Liver (tissue), 8 donors: ENCODE measurements at regions not wholly inside any gene's neighbourhood (a gene's known extent, or its start where the extent isn't known, plus 50 kb on each side); places are given as distances from the start of the nearest gene placed in this dataset.

Experiments used
- DNase-seq: peaks from one replicate; pipeline ENCODE4 v3.0.0-alpha.2; 2017; ENCODE audit warnings: low spot score
- H3K27ac ChIP-seq, 2 donors: one replicate each; pipeline ENCODE4 v1.7.0; 2013; ENCODE audit warnings: inconsistent platforms in 2 of 2, low read length in 2 of 2, control low read depth in 1 of 2, low read depth in 1 of 2, mild to moderate bottlenecking in 1 of 2
- H3K27me3 ChIP-seq, 4 donors: one replicate each; pipeline versions ENCODE4 v1.6.1 to v1.7.0; 2013; ENCODE audit warnings: low read length in 3 of 4, inconsistent platforms in 1 of 4, mild to moderate bottlenecking in 1 of 4, moderate library complexity in 1 of 4; ENCODE audit not compliant: control insufficient read depth in 4 of 4, insufficient read depth in 4 of 4
- H3K36me3 ChIP-seq, 4 donors: one replicate each; pipeline versions ENCODE4 v1.6.1 to v1.7.0; 2013; ENCODE audit warnings: low read length in 3 of 4, mild to moderate bottlenecking in 3 of 4, low read depth in 1 of 4, moderate library complexity in 1 of 4; ENCODE audit not compliant: control insufficient read depth in 4 of 4, insufficient read depth in 3 of 4
- H3K4me1 ChIP-seq, 4 donors: one replicate each; pipeline versions ENCODE4 v1.6.1 to v1.7.0; 2013; ENCODE audit warnings: low read length in 3 of 4, mild to moderate bottlenecking in 3 of 4, moderate library complexity in 1 of 4; ENCODE audit not compliant: control insufficient read depth in 4 of 4, insufficient read depth in 4 of 4
- H3K4me3 ChIP-seq, 3 donors: one replicate each; pipeline versions ENCODE4 v1.6.1 to v1.7.0; 2013; ENCODE audit warnings: low read length in 3 of 3, control low read depth in 1 of 3, low read depth in 1 of 3, mild to moderate bottlenecking in 1 of 3
- H3K9ac ChIP-seq, 2 donors: one replicate each; pipeline ENCODE4 v1.7.0; 2013; ENCODE audit warnings: low read length in 2 of 2, mild to moderate bottlenecking in 2 of 2, moderate library complexity in 2 of 2, control low read depth in 1 of 2, low read depth in 1 of 2
- H3K9me3 ChIP-seq, 4 donors: one replicate each; pipeline versions ENCODE4 v1.6.1 to v1.7.0; 2013; ENCODE audit warnings: low read length in 3 of 4; ENCODE audit not compliant: control insufficient read depth in 4 of 4
- EGR1 ChIP-seq, 2 donors: IDR thresholded peaks; 2 replicates each; pipeline ENCODE4 v1.6.1; 2016 to 2018; ENCODE audit warnings: antibody characterized with exemption in 2 of 2, low read depth in 2 of 2
- FOXA1 ChIP-seq: IDR thresholded peaks from 2 replicates; pipeline ENCODE4 v1.6.1; 2016; ENCODE audit warnings: antibody characterized with exemption
- FOXA2 ChIP-seq: IDR thresholded peaks from 2 replicates; pipeline ENCODE4 v1.6.1; 2016; ENCODE audit warnings: antibody characterized with exemption
- GABPA ChIP-seq, 2 donors: IDR thresholded peaks in 1 of 2; conservative IDR thresholded peaks in 1 of 2; 2 replicates each; pipeline ENCODE4 v1.6.1; 2016; ENCODE audit warnings: antibody characterized with exemption in 2 of 2, mild to moderate bottlenecking in 1 of 2, moderate library complexity in 1 of 2
- HNF4A ChIP-seq, 2 donors: conservative IDR thresholded peaks; 2 replicates each; pipeline ENCODE4 v1.6.1; 2016; ENCODE audit warnings: antibody characterized with exemption in 2 of 2, mild to moderate bottlenecking in 2 of 2
- HNF4G ChIP-seq: IDR thresholded peaks from 2 replicates; pipeline ENCODE4 v1.6.1; 2016; ENCODE audit warnings: antibody characterized with exemption
- JUND ChIP-seq, 2 donors: IDR thresholded peaks; 2 replicates each; pipeline ENCODE4 v1.6.1; 2016; ENCODE audit warnings: antibody characterized with exemption in 2 of 2
- NR2F2 ChIP-seq: IDR thresholded peaks from 2 replicates; pipeline ENCODE4 v1.6.1; 2016; ENCODE audit warnings: antibody characterized with exemption
- RAD21 ChIP-seq, 2 donors: IDR thresholded peaks; 2 replicates each; pipeline ENCODE4 v1.6.1; 2016; ENCODE audit warnings: antibody characterized with exemption in 2 of 2, mild to moderate bottlenecking in 2 of 2
- RXRA ChIP-seq, 2 donors: IDR thresholded peaks; 2 replicates each; pipeline ENCODE4 v1.6.1; 2017 to 2018; ENCODE audit warnings: antibody characterized with exemption in 2 of 2, mild to moderate bottlenecking in 1 of 2
- SP1 ChIP-seq: IDR thresholded peaks from 2 replicates; pipeline ENCODE4 v1.6.1; 2018; ENCODE audit warnings: antibody characterized with exemption, mild to moderate bottlenecking
- TAF1 ChIP-seq: conservative IDR thresholded peaks from 2 replicates; pipeline ENCODE4 v1.6.1; 2016; ENCODE audit warnings: antibody characterized with exemption, mild to moderate bottlenecking
- YY1 ChIP-seq: IDR thresholded peaks from 2 replicates; pipeline ENCODE4 v1.6.1; 2016; ENCODE audit warnings: antibody characterized with exemption, mild to moderate bottlenecking
- WGBS: extraction: QIAGEN DNeasy Blood & Tissue Kit; methylation state at CpG from one replicate; pipeline ENCODE4 v1.1.7; 2013; 5-methylcytosine and 5-hydroxymethylcytosine counted together
- TF ChIP-seq, protein P1 (sequence below): IDR thresholded peaks from 2 replicates; pipeline ENCODE4 v1.6.1; 2016; ENCODE audit warnings: antibody characterized with exemption
- TF ChIP-seq, protein P2 (sequence below): IDR thresholded peaks from 2 replicates; pipeline ENCODE4 v1.6.1; 2016; ENCODE audit warnings: antibody characterized with exemption
- TF ChIP-seq, protein P3 (sequence below): IDR thresholded peaks from 2 replicates; pipeline ENCODE4 v1.6.1; 2016; ENCODE audit warnings: antibody characterized with exemption
- TF ChIP-seq, protein P4 (sequence below): fragments of 150-350 bp; IDR thresholded peaks from 2 replicates; pipeline ENCODE4 v1.5.1; 2017; ENCODE audit warnings: improper control_type of control experiment, low read depth, low read length; ENCODE audit not compliant: missing input control
- TF ChIP-seq, protein P5 (sequence below): IDR thresholded peaks from 2 replicates; pipeline ENCODE4 v1.6.1; 2016; ENCODE audit warnings: antibody characterized with exemption, mild to moderate bottlenecking
- donor health status: healthy.
- donor health status: healthy.
- donor health status: healthy.
- donor health status: healthy.
- donor health status: healthy.

DNA sequence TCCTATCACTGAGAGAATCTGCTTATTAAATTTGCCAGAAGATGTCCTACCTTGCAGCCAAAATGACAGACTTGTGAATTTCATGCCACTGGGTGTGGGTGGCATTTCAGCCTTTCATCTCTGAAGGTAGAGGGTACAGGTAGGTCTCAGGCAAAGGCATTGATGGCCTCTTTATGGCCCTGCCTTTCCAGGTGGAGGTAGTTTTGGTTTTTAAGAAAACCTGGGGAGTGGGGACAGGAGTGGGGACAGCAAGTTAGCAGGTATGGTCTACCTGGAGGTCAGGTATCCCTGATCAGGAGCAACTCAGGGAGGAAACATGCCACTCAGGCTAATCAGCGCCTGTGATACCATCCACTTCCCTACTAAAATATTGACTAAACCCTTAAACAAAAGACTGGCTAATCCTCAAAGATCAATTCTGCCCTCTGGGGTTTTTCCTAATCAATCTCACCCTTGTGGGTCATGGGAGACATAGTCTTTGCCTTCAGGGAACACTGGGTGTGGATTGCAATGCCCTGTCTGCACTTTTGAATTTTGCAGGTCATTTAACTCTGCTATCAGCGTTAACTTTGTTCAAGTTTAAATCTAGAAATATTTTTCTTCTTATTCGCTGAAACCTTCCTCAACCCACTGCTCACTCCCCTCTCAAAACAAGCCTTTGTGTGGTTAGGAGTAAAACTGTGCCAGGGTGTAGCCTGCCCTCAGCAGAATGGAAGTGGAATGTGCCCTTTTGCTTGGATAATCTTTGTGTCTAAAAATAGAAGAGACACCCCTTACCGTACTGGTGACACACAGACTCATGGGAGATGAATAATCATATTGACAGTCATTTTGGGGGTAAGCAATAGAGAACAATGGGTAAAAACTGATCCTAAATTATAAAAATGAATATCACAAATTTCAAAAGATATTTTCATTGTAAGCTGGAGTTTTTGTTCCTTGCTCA lies 233.7 kb downstream of the COG6 start:
- Histone ChIP-seq H3K27ac (no peak overlapping the region), H3K4me3 (no peak overlapping the region), H3K9me3 (peaks cover 0 to 4% (median 0%) of the 10 kb centered on the region in 4 donors), H3K9ac (no peak overlapping the region), H3K4me1 (no peaks in the 10 kb centered on the region), H3K36me3 (no peaks in the 10 kb centered on the region), H3K27me3 (no peaks in the 10 kb centered on the region)
- TF ChIP-seq RAD21 (IDR thresholded peaks at IDR 0.05) (no peak), NR2F2 (no peak), YY1 (no peak), JUND (IDR thresholded peaks at IDR 0.05) (no peak), EGR1 (IDR thresholded peaks at IDR 0.05; ENCODE audit: low read depth in 2 of 2) (no peak), SP1 (no peak), TAF1 (no peak), FOXA2 (no peak), HNF4G (no peak), RXRA (IDR thresholded peaks at IDR 0.05) (no peak), FOXA1 (no peak), GABPA (IDR thresholded peaks at IDR 0.05 in 1 of 2, conservative IDR thresholded peaks at IDR 0.05 in 1 of 2) (no peak), HNF4A (conservative IDR thresholded peaks at IDR 0.05) (no peak)
- TF ChIP-seq, protein P1, sequence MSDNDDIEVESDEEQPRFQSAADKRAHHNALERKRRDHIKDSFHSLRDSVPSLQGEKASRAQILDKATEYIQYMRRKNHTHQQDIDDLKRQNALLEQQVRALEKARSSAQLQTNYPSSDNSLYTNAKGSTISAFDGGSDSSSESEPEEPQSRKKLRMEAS = no peak
- TF ChIP-seq, protein P2, sequence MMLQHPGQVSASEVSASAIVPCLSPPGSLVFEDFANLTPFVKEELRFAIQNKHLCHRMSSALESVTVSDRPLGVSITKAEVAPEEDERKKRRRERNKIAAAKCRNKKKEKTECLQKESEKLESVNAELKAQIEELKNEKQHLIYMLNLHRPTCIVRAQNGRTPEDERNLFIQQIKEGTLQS = no peak
- TF ChIP-seq, protein P3, sequence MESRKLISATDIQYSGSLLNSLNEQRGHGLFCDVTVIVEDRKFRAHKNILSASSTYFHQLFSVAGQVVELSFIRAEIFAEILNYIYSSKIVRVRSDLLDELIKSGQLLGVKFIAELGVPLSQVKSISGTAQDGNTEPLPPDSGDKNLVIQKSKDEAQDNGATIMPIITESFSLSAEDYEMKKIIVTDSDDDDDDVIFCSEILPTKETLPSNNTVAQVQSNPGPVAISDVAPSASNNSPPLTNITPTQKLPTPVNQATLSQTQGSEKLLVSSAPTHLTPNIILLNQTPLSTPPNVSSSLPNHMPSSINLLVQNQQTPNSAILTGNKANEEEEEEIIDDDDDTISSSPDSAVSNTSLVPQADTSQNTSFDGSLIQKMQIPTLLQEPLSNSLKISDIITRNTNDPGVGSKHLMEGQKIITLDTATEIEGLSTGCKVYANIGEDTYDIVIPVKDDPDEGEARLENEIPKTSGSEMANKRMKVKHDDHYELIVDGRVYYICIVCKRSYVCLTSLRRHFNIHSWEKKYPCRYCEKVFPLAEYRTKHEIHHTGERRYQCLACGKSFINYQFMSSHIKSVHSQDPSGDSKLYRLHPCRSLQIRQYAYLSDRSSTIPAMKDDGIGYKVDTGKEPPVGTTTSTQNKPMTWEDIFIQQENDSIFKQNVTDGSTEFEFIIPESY = no peak
- TF ChIP-seq, protein P4, sequence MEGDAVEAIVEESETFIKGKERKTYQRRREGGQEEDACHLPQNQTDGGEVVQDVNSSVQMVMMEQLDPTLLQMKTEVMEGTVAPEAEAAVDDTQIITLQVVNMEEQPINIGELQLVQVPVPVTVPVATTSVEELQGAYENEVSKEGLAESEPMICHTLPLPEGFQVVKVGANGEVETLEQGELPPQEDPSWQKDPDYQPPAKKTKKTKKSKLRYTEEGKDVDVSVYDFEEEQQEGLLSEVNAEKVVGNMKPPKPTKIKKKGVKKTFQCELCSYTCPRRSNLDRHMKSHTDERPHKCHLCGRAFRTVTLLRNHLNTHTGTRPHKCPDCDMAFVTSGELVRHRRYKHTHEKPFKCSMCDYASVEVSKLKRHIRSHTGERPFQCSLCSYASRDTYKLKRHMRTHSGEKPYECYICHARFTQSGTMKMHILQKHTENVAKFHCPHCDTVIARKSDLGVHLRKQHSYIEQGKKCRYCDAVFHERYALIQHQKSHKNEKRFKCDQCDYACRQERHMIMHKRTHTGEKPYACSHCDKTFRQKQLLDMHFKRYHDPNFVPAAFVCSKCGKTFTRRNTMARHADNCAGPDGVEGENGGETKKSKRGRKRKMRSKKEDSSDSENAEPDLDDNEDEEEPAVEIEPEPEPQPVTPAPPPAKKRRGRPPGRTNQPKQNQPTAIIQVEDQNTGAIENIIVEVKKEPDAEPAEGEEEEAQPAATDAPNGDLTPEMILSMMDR = no peak
- TF ChIP-seq, protein P5, sequence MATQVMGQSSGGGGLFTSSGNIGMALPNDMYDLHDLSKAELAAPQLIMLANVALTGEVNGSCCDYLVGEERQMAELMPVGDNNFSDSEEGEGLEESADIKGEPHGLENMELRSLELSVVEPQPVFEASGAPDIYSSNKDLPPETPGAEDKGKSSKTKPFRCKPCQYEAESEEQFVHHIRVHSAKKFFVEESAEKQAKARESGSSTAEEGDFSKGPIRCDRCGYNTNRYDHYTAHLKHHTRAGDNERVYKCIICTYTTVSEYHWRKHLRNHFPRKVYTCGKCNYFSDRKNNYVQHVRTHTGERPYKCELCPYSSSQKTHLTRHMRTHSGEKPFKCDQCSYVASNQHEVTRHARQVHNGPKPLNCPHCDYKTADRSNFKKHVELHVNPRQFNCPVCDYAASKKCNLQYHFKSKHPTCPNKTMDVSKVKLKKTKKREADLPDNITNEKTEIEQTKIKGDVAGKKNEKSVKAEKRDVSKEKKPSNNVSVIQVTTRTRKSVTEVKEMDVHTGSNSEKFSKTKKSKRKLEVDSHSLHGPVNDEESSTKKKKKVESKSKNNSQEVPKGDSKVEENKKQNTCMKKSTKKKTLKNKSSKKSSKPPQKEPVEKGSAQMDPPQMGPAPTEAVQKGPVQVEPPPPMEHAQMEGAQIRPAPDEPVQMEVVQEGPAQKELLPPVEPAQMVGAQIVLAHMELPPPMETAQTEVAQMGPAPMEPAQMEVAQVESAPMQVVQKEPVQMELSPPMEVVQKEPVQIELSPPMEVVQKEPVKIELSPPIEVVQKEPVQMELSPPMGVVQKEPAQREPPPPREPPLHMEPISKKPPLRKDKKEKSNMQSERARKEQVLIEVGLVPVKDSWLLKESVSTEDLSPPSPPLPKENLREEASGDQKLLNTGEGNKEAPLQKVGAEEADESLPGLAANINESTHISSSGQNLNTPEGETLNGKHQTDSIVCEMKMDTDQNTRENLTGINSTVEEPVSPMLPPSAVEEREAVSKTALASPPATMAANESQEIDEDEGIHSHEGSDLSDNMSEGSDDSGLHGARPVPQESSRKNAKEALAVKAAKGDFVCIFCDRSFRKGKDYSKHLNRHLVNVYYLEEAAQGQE = no peak
- no peak for DNase-seq
- WGBS = 41% methylated on average over 4 of the region's 4 CpGs
